Gastroesophageal sphincter (tissue), 4 donors: ENCODE measurements at regions not wholly inside any gene's neighbourhood (a gene's known extent, or its start where the extent isn't known, plus 50 kb on each side); places are given as distances from the start of the nearest gene placed in this dataset.

ENCODE experiments used
- ATAC-seq: fragments of 150-250 bp; one replicate; pipeline ENCODE4 v1.9.1; 2016; ENCODE audit warnings: mild to moderate bottlenecking, moderate library complexity
- H3K27ac ChIP-seq, 4 donors: fragments of 200-600 bp; sonication (generic) in 3 of 4; 1 replicate in 3 of 4; 2 replicates in 1 of 4; pipeline ENCODE4 v1.5.1; 2016 to 2019
- H3K27me3 ChIP-seq: fragments of 200-600 bp; sonication (generic); one replicate; pipeline ENCODE4 v1.5.1; 2019
- H3K36me3 ChIP-seq, 2 donors: fragments of 200-600 bp; sonication (generic); one replicate each; pipeline ENCODE4 v1.5.1; 2019; ENCODE audit warnings: control low read depth in 1 of 2
- H3K4me1 ChIP-seq, 3 donors: fragments of 200-600 bp; sonication (generic); 1 replicate in 2 of 3; 2 replicates in 1 of 3; pipeline ENCODE4 v1.5.1; 2016 to 2019; ENCODE audit warnings: control low read depth in 2 of 3
- H3K4me3 ChIP-seq, 2 donors: fragments of 200-600 bp; sonication (generic); one replicate each; pipeline ENCODE4 v1.5.1; 2019; ENCODE audit warnings: mild to moderate bottlenecking in 1 of 2, moderate library complexity in 1 of 2
- H3K9me3 ChIP-seq, 3 donors: fragments of 200-600 bp; sonication (generic); one replicate each; pipeline ENCODE4 v1.5.1; 2017 to 2019; ENCODE audit warnings: control low read depth in 2 of 3
- CTCF ChIP-seq, 4 experiments: fragments of 200-600 bp in 2 of 4; fragments of 450-650 bp in 2 of 4; sonication (generic) in 1 of 4; IDR thresholded peaks; one replicate each; pipeline ENCODE4 v1.5.1; 2017 to 2019; ENCODE audit warnings: antibody characterized with exemption in 4 of 4, mild to moderate bottlenecking in 2 of 4, moderate library complexity in 2 of 4
- EP300 ChIP-seq: sonication (generic); formaldehyde crosslinking; IDR thresholded peaks from one replicate; pipeline ENCODE4 v1.6.1; 2017; ENCODE audit warnings: antibody characterized with exemption, mild to moderate bottlenecking
- POLR2A ChIP-seq, 2 donors: fragments of 450-650 bp; IDR thresholded peaks; one replicate each; pipeline ENCODE4 v1.6.1; 2017; ENCODE audit warnings: antibody characterized with exemption in 2 of 2, mild to moderate bottlenecking in 2 of 2, moderate library complexity in 1 of 2
- POLR2AphosphoS5 ChIP-seq: sonication (generic); formaldehyde crosslinking; IDR thresholded peaks from one replicate; pipeline ENCODE4 v1.6.1; 2017; ENCODE audit warnings: antibody characterized with exemption
- WGBS, 2 donors: methylation state at CpG; one replicate each; pipeline ENCODE4 v1.1.5; 2018; ENCODE audit warnings: low coverage in 1 of 2; 5-methylcytosine and 5-hydroxymethylcytosine counted together

DNA sequence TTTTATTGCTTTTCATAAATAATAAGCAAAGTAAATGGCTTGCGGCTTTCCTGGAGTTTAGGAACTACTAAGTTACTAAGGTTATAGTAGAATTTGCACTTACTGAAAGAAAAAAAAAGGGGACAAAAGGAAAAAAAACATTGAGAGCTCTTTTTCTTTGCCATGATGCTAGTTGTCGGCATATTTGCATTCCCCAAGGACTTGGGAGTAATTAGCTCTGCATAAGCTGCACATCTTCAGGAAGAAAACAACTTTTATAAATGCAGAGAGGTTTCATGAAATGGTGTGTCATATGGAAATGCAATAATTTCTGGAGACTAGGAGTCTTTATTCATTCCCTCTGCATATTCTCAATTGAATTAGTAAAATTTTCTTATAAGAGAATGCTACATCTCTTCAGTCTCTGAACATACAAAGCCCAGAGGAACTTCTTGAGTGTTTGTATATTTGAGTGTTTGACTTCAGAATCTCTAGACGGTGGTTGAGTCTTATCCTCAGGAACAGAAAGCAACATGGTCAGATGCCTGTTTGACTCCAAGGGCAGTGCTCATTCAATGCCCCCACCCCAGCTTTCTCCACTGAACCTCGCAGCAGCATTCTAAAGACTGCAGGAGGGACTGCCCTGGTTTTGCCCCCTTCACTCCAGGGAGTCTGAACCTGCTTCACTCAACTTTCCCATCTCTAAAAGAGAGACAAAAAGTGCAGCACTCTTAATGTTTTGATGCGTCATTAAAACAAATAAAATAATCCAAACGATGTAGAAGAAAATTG, 158.9 kb upstream of the EEA1 start:
- H3K27me3 ChIP-seq, result no peaks in the 10 kb centered on the region
- H3K36me3 ChIP-seq, result no peaks in the 10 kb centered on the region
- H3K27ac ChIP-seq, result no peak overlapping the region
- H3K4me1 ChIP-seq, result no peaks in the 10 kb centered on the region
- ATAC-seq, result no peak
- H3K9me3 ChIP-seq, result peaks cover 0 to 5% (median 0%) of the 10 kb centered on the region in 3 donors
- WGBS, 2 donors, result 74 to 78% methylated on average over 6 of the region's 6 CpGs
- no peak for TF ChIP-seq EP300
- TF ChIP-seq POLR2A (IDR thresholded peaks at IDR 0.05), result no peak
- TF ChIP-seq CTCF (IDR thresholded peaks at IDR 0.05), result no peak
- TF ChIP-seq POLR2AphosphoS5, result no peak
- no peak overlapping the region for H3K4me3 ChIP-seq

DNA sequence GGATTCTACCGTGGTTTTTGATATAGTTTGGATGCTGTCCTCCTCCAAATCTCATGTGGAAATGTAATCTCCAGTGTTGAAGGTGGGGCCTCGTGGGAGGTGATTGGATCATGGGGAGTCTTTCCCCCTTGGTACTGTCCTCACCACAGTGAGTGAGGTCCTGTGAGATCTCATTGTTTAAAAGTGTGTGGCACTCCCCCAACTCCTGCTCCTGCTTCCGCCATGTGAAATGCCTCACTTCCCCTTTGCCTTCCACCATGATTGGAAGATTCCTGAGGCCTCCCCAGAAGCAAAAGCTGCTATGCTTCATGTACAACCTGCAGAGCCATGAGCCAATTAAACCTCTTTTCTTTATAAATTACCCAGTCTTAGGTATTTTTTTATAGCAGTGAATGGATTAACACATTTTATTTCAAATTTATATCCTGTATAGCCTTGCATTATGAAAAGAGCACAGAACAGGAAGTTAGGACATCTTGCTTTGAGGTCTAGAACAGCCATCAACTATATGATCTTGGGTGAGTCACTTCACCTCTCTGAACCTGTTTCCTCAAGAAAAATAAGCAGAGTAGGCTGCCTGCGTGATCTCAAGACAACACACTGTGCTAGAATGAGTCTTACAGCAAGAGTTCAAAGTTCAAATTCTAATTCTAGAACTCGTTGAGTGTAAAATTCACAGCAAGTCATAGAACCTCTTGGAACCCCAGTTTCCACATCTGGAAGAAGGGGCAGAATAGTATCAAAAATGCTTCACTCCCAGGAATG, 160.9 kb upstream of the EEA1 start:
- Histone ChIP-seq H3K36me3 (no peaks in the 10 kb centered on the region), H3K27me3 (no peaks in the 10 kb centered on the region), H3K4me3 (no peak overlapping the region), H3K9me3 (peaks cover 0 to 5% (median 0%) of the 10 kb centered on the region in 3 donors), H3K4me1 (no peaks in the 10 kb centered on the region), H3K27ac (no peak overlapping the region)
- ATAC-seq, result no peak
- TF ChIP-seq POLR2AphosphoS5 (no peak), EP300 (no peak), POLR2A (IDR thresholded peaks at IDR 0.05) (no peak), CTCF (IDR thresholded peaks at IDR 0.05) (no peak)
- 70 to 74% methylated on average over 4 to 5 of the region's 5 CpGs for WGBS, 2 donors

DNA sequence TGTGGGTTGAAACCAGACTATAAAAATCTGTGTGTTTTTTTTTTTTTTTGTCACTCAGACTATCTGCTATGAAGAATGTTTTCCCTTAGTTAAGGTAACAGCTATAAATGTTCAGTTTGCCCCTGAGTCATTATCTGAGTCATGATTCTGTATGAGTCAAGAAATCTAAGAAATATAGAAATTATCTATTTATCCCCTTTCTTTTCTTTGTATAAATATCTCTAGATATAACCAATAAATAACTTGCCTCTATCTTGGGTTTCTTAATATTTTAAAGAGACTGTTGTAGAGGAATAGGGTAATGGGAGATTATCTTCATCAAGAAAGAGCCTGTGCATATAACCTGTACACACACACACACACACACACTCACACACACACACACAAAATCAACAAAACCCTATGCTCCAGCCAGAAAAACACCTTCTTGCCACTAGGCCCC, 161.7 kb upstream of the EEA1 start:
- Histone ChIP-seq H3K4me3 (no peak overlapping the region), H3K4me1 (no peaks in the 10 kb centered on the region), H3K9me3 (peaks cover 0 to 5% (median 0%) of the 10 kb centered on the region in 3 donors), H3K27ac (no peak overlapping the region), H3K27me3 (no peaks in the 10 kb centered on the region), H3K36me3 (no peaks in the 10 kb centered on the region)
- TF ChIP-seq CTCF (IDR thresholded peaks at IDR 0.05) (no peak), EP300 (no peak), POLR2A (IDR thresholded peaks at IDR 0.05) (no peak), POLR2AphosphoS5 (no peak)
- ATAC-seq, result no peak

DNA sequence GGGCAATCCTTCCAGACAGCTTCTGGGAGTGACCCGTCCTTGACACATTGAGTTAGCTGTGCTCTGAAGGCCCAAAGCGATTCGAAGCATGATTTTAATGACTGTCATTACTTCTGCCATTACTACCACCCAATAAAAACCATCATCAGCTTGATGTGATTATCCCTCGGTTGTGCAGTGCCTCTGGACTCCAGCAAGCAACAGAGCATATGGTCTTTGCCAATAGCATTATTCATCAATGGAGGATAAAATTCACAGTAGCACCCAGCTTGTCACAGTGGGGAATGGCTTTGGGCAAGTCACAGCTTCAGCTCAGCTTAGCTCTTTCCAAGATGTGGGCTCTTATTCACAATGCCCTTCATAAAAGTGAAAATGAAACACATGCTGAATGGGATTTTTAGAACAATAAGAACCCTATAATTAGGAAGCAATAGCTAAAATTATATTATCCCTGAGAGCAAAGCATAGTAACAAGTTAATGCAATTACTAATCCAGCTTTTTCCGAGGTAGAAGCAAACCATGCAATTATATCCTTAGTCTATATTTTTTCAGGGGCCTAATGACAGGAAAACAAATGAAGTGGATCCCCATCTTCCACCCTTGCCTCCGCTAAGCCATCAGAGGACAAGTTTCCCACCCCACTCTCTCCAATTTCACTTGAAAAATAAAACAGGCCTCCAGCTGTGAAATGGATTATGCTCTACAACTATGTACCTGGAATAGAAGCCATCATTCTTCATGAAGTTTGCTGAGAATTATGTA, 163.0 kb upstream of the EEA1 start:
- no peak for ATAC-seq

GRCh38 chr12:93092649-93092945, 163.5 kb upstream of the EEA1 start:
- Histone ChIP-seq H3K27ac (no peak overlapping the region), H3K4me3 (no peak overlapping the region), H3K36me3 (no peaks in the 10 kb centered on the region), H3K9me3 (no peaks in the 10 kb centered on the region), H3K27me3 (no peaks in the 10 kb centered on the region), H3K4me1 (no peaks in the 10 kb centered on the region)
- ATAC-seq, result no peak
- TF ChIP-seq POLR2AphosphoS5 (no peak), EP300 (no peak), POLR2A (IDR thresholded peaks at IDR 0.05) (no peak), CTCF (IDR thresholded peaks at IDR 0.05) (no peak)
- WGBS, 2 donors, result 94 to 100% methylated on average over 3 to 5 of the region's 6 CpGs

More for the DNA sequence above, 163.0 kb upstream of the EEA1 start:
- H3K4me1 ChIP-seq, result no peaks in the 10 kb centered on the region
- no peaks in the 10 kb centered on the region for H3K36me3 ChIP-seq
- 66 to 84% methylated on average over 2 to 5 of the region's 6 CpGs for WGBS, 2 donors
- no peak for TF ChIP-seq POLR2A (IDR thresholded peaks at IDR 0.05)
- no peaks in the 10 kb centered on the region for H3K9me3 ChIP-seq
- H3K27ac ChIP-seq, result no peak overlapping the region
- no peaks in the 10 kb centered on the region for H3K27me3 ChIP-seq
- H3K4me3 ChIP-seq, result no peak overlapping the region
